WTC11 (cell line): ENCODE measurements at regions not wholly inside any gene's neighbourhood (a gene's known extent, or its start where the extent isn't known, plus 50 kb on each side); places are given as distances from the start of the nearest gene placed in this dataset.

Experiments
- ATAC-seq: fragments of 200-7000 bp; cut with Tn5 transposase; 2 replicates; pipeline ENCODE4 v1.10.0; 2021; ENCODE audit warnings: mild to moderate bottlenecking, moderate library complexity
- CTCF ChIA-PET: fragments of 300-600 bp; sonication (Branson Sonifier 250); formaldehyde crosslinking; loops from one replicate; lab custom pipeline; 2021; ENCODE audit warnings: antibody characterized with exemption; lab: Charles Lee
- POLR2A ChIA-PET: fragments of 350-600 bp; sonication (Branson Sonifier 250); formaldehyde crosslinking; loops from one replicate; lab custom pipeline; 2021; ENCODE audit warnings: antibody characterized with exemption; lab: Charles Lee
- DNase-seq: peaks from one replicate; pipeline ENCODE4 v3.0.0; 2021; ENCODE audit warnings: low spot score
- H3K27ac Mint-ChIP-seq: 2 replicates; pipeline ENCODE4 v1.8.0; 2021; ENCODE audit warnings: mixed read lengths
- H3K27me3 Mint-ChIP-seq: 2 replicates; pipeline ENCODE4 v1.8.0; 2021; ENCODE audit warnings: low read depth, mild to moderate bottlenecking, moderate library complexity, mixed read lengths
- H3K36me3 Mint-ChIP-seq: 2 replicates; pipeline ENCODE4 v1.8.0; 2021; ENCODE audit warnings: mixed read lengths
- H3K4me1 Mint-ChIP-seq: 2 replicates; pipeline ENCODE4 v1.8.0; 2022; ENCODE audit warnings: mixed read lengths
- H3K4me3 Mint-ChIP-seq: 2 replicates; pipeline ENCODE4 v1.8.0; 2021; ENCODE audit warnings: mild to moderate bottlenecking, moderate library complexity, mixed read lengths
- H3K9me3 Mint-ChIP-seq: 2 replicates; pipeline ENCODE4 v1.8.0; 2021; ENCODE audit warnings: mixed read lengths
- AR ChIP-seq: fragments of 250-450 bp; sonication (Bioruptor Pico); IDR thresholded peaks from 2 replicates; pipeline ENCODE4 v1.9.0; 2021; ENCODE audit warnings: mild to moderate bottlenecking
- ATF2 ChIP-seq: sonication (generic); formaldehyde crosslinking; IDR thresholded peaks from 2 replicates; pipeline ENCODE4 v1.8.1; 2022; ENCODE audit warnings: low read depth, missing genetic modification reagents, borderline replicate concordance
- CTCF ChIP-seq: fragments of 200-600 bp; IDR thresholded peaks from 2 replicates; pipeline ENCODE4 v1.8.0; 2022; ENCODE audit warnings: antibody characterized with exemption
- E2F5 ChIP-seq: sonication (generic); formaldehyde crosslinking; IDR thresholded peaks from 2 replicates; pipeline ENCODE4 v1.8.1; 2022; ENCODE audit warnings: mild to moderate bottlenecking, moderate library complexity, missing genetic modification reagents
- FOXJ3 ChIP-seq: sonication (generic); formaldehyde crosslinking; IDR thresholded peaks from 2 replicates; pipeline ENCODE4 v1.9.0; 2021; ENCODE audit warnings: missing genetic modification reagents, mild to moderate bottlenecking, borderline replicate concordance
- FOXP1 ChIP-seq: sonication (generic); formaldehyde crosslinking; IDR thresholded peaks from 2 replicates; pipeline ENCODE4 v1.8.0; 2022; ENCODE audit warnings: missing genetic modification reagents, mild to moderate bottlenecking, moderate library complexity, borderline replicate concordance
- JAZF1 ChIP-seq: fragments of 250-450 bp; sonication (Bioruptor Pico); IDR thresholded peaks from 2 replicates; pipeline ENCODE4 v1.9.0; 2021; ENCODE audit warnings: moderate library complexity, mild to moderate bottlenecking, inconsistent platforms
- PRDM15 ChIP-seq: sonication (generic); formaldehyde crosslinking; IDR thresholded peaks from 2 replicates; pipeline ENCODE4 v1.8.0; 2022; ENCODE audit warnings: missing genetic modification reagents
- STAT6 ChIP-seq: sonication (generic); formaldehyde crosslinking; conservative IDR thresholded peaks from 2 replicates; pipeline ENCODE4 v1.8.1; 2023; ENCODE audit warnings: mild to moderate bottlenecking, low read depth, missing genetic modification reagents, moderate library complexity
- TP53 ChIP-seq: sonication (generic); formaldehyde crosslinking; IDR thresholded peaks from 2 replicates; pipeline ENCODE4 v1.8.1; 2023; ENCODE audit warnings: mild to moderate bottlenecking, missing genetic modification reagents
- USF2 ChIP-seq: sonication (generic); formaldehyde crosslinking; IDR thresholded peaks from 2 replicates; pipeline ENCODE4 v1.8.1; 2023; ENCODE audit warnings: mild to moderate bottlenecking, missing genetic modification reagents, moderate library complexity
- ZMAT4 ChIP-seq: fragments of 250-450 bp; sonication (Bioruptor Pico); IDR thresholded peaks from 2 replicates; pipeline ENCODE4 v1.9.0; 2021; ENCODE audit warnings: mild to moderate bottlenecking
- ZNF281 ChIP-seq: sonication (generic); formaldehyde crosslinking; IDR thresholded peaks from 2 replicates; pipeline ENCODE4 v1.8.0; 2023; ENCODE audit warnings: mild to moderate bottlenecking, missing genetic modification reagents
- ZNF317 ChIP-seq: sonication (generic); formaldehyde crosslinking; IDR thresholded peaks from 2 replicates; pipeline ENCODE4 v1.8.1; 2023; ENCODE audit warnings: low read depth, mild to moderate bottlenecking, moderate library complexity, missing genetic modification reagents, borderline replicate concordance
- ZNF423 ChIP-seq: fragments of 250-450 bp; sonication (Bioruptor Pico); IDR thresholded peaks from 2 replicates; pipeline ENCODE4 v2.1.2; 2022; ENCODE audit warnings: mild to moderate bottlenecking, moderate library complexity
- ZNF512 ChIP-seq: sonication (generic); formaldehyde crosslinking; IDR thresholded peaks from 2 replicates; pipeline ENCODE4 v1.8.1; 2022; ENCODE audit warnings: missing genetic modification reagents, borderline replicate concordance

GRCh38 chr6:159461998-159462397, 231.0 kb downstream of the SOD2 start (continued):
- no peak for TF ChIP-seq ZNF512 (CRISPR knock-in tag)
- no peak for TF ChIP-seq TP53 (CRISPR knock-in tag)
- no peak for TF ChIP-seq FOXP1
- no peak for TF ChIP-seq ZNF281
- TF ChIP-seq ZNF423 (CRISPR knock-in tag), result no peak
- TF ChIP-seq E2F5 (CRISPR knock-in tag), result no peak
- TF ChIP-seq USF2 (CRISPR knock-in tag), result no peak
- no peak for TF ChIP-seq ZNF317 (CRISPR knock-in tag)
- TF ChIP-seq ZMAT4 (CRISPR knock-in tag), result no peak

GRCh38 chr6:159461266-159461665, 231.8 kb downstream of the SOD2 start:
- no peak overlapping the region for H3K4me3 Mint-ChIP-seq
- ATAC-seq, result no peak
- DNase-seq, result no peak
- peaks cover 10% of the 10 kb centered on the region; the same call in 1 of the 2 replicates for H3K9me3 Mint-ChIP-seq
- H3K27me3 Mint-ChIP-seq, result no peaks in the 10 kb centered on the region
- ChIA-PET CTCF (interaction anchor here (0.7 to 3.0 kb wide), 7 partner anchors 48 to 287 kb away, joined by 3 to 33 read pairs (median 4); no protein-coding TSS in a partner anchor), POLR2A (no interaction called here)
- H3K36me3 Mint-ChIP-seq, result no peaks in the 10 kb centered on the region
- no peak overlapping the region for H3K27ac Mint-ChIP-seq
- H3K4me1 Mint-ChIP-seq, result peaks cover 10% of the 10 kb centered on the region
- TF ChIP-seq AR (CRISPR knock-in tag) (no peak), STAT6 (CRISPR knock-in tag) (no peak), JAZF1 (no peak), FOXJ3 (CRISPR knock-in tag) (no peak), PRDM15 (CRISPR knock-in tag) (no peak), CTCF (no peak), ATF2 (no peak)
